K562 (cell line): ENCODE measurements at regions not wholly inside any gene's neighbourhood (a gene's known extent, or its start where the extent isn't known, plus 50 kb on each side); places are given as distances from the start of the nearest gene placed in this dataset.

Experiments
- ATAC-seq: fragments of 200-7000 bp; cut with Tn5 transposase; 3 replicates; pipeline ENCODE4 v1.9.1; 2020; ENCODE audit warnings: moderate library complexity
- BruUV-seq: library from RNA; stranded (reverse); fragments of 400-500 nt; replicated peaks from 2 replicates; lab custom pipeline; 2021; lab: Mats Ljungman, UMichigan
- CTCF ChIA-PET: fragments of 300-600 bp; formaldehyde crosslinking; extraction: SDS; loops from one replicate; lab custom pipeline; 2021; ENCODE audit warnings: low intra/inter-chr PET ratio; lab: Yijun Ruan, JAX
- POLR2A ChIA-PET: fragments of 300-600, 350-650 bp; sonication (Branson Sonifier 250); formaldehyde crosslinking; extraction: SDS; loops from one replicate; lab custom pipeline; 2021; ENCODE audit warnings: antibody characterized with exemption, inconsistent platforms; lab: Yijun Ruan, JAX
- DNase-seq, 4 experiments: peaks; one replicate each; pipeline versions ENCODE4 v3.0.0 to v3.0.0-alpha.2; 2011 to 2018; ENCODE audit warnings: low spot score in 3 of 4, mixed read lengths in 3 of 4; ENCODE audit errors: extremely low read depth in 1 of 4
- FAIRE-seq: peaks from 2 replicates; lab custom pipeline; 2011; peaks lifted over from hg19 to GRCh38; lab: Jason Lieb, UNC
- H2AFZ ChIP-seq: 2 replicates; pipeline ENCODE4 v1.6.0; 2011; ENCODE audit warnings: low read depth, low read length, control low read depth, inconsistent platforms
- H3K27ac ChIP-seq: fragments of 200-600 bp; 3 replicates; pipeline ENCODE4 v1.8.0; 2011; ENCODE audit warnings: low read depth, mild to moderate bottlenecking, control low read depth, inconsistent platforms, low read length, moderate library complexity, mixed read lengths; ENCODE audit errors: extremely low read depth
- H3K27me3 ChIP-seq, 2 experiments: fragments of 300-600 bp in 1 of 2; 2 replicates in 1 of 2; 3 replicates in 1 of 2; pipeline versions ENCODE4 v1.6.0 to v1.8.0; 2011; ENCODE audit warnings: inconsistent platforms in 2 of 2, low read length in 2 of 2, mild to moderate bottlenecking in 1 of 2, mixed read lengths in 1 of 2, moderate library complexity in 1 of 2; ENCODE audit not compliant: control insufficient read depth in 2 of 2, insufficient read depth in 2 of 2
- H3K36me3 ChIP-seq: fragments of 300-600 bp; 3 replicates; pipeline ENCODE4 v1.8.0; 2011; ENCODE audit warnings: mild to moderate bottlenecking, low read length, inconsistent platforms; ENCODE audit not compliant: control insufficient read depth, insufficient read depth
- H3K4me1 ChIP-seq, 2 experiments: fragments of 200-600 bp in 1 of 2; replicated peaks in 1 of 2; 2 replicates in 1 of 2; 3 replicates in 1 of 2; pipeline versions ENCODE4 v1.5.1 to v1.8.0; 2011; ENCODE audit warnings: inconsistent platforms in 2 of 2, low read length in 2 of 2, mild to moderate bottlenecking in 1 of 2, mixed read lengths in 1 of 2, moderate library complexity in 1 of 2; ENCODE audit not compliant: control insufficient read depth in 2 of 2, insufficient read depth in 2 of 2
- H3K4me2 ChIP-seq: 2 replicates; pipeline ENCODE4 v1.6.1; 2011; ENCODE audit warnings: low read length, control low read depth, inconsistent platforms, mixed read lengths; ENCODE audit not compliant: insufficient read depth
- H3K4me3 ChIP-seq: fragments of 200-600 bp; sonication (generic), shearing (Covaris generic); 2 replicates; pipeline ENCODE4 v1.5.1; 2016; ENCODE audit warnings: control low read depth, inconsistent platforms
- H3K79me2 ChIP-seq: fragments of 200-600 bp; 3 replicates; pipeline ENCODE4 v1.8.0; 2011; ENCODE audit warnings: low read length, inconsistent platforms; ENCODE audit not compliant: control insufficient read depth, insufficient read depth
- H3K9ac ChIP-seq, 2 experiments: 2 replicates each; pipeline versions ENCODE4 v1.6.0 to v1.6.1; 2011; ENCODE audit warnings: low read depth in 2 of 2, low read length in 2 of 2, control low read depth in 1 of 2, inconsistent platforms in 1 of 2, mild to moderate bottlenecking in 1 of 2, mixed read lengths in 1 of 2; ENCODE audit not compliant: insufficient read depth in 1 of 2
- H3K9me1 ChIP-seq: one replicate; pipeline ENCODE4 v1.6.0; 2011; ENCODE audit warnings: inconsistent platforms, mild to moderate bottlenecking, low read length, moderate library complexity; ENCODE audit not compliant: control insufficient read depth, insufficient read depth
- H3K9me3 ChIP-seq: replicated peaks from 2 replicates; pipeline ENCODE4 v1.5.1; 2011; ENCODE audit warnings: low read depth, low read length, inconsistent platforms; ENCODE audit not compliant: control insufficient read depth, insufficient read depth
- H4K20me1 ChIP-seq: replicated peaks from 2 replicates; pipeline ENCODE4 v1.6.1; 2011; ENCODE audit warnings: low read length, inconsistent platforms, mixed read lengths; ENCODE audit not compliant: control insufficient read depth, insufficient read depth
- BRD4 ChIP-seq: fragments of 200-600 bp; sonication (generic); IDR thresholded peaks from 2 replicates; pipeline ENCODE4 v1.6.1; 2017; ENCODE audit warnings: inconsistent platforms
- GABPA ChIP-seq: fragments of 200-800 bp; sonication (Bioruptor generic); conservative IDR thresholded peaks from 2 replicates; pipeline ENCODE4 v1.6.1; 2016; ENCODE audit warnings: low read depth, missing genetic modification characterization, missing compliant biosample characterization
- NFATC3 ChIP-seq: fragments of 450-650 bp; IDR thresholded peaks from 2 replicates; pipeline ENCODE4 v1.6.1; 2017; ENCODE audit warnings: mild to moderate bottlenecking
- NONO ChIP-seq, 2 experiments: fragments of 200-400 bp in 1 of 2; fragments of 450-650 bp in 1 of 2; formaldehyde crosslinking in 1 of 2; IDR thresholded peaks; 2 replicates each; pipeline ENCODE4 v1.6.1; 2017; ENCODE audit warnings: low read depth in 2 of 2, mild to moderate bottlenecking in 2 of 2, moderate library complexity in 2 of 2, low read length in 1 of 2
- POLR2AphosphoS2 ChIP-seq: IDR thresholded peaks from 2 replicates; pipeline ENCODE4 v1.6.1; 2012; ENCODE audit warnings: low read length, improper control_type of control experiment
- POU5F1 ChIP-seq: fragments of 150-350 bp; IDR thresholded peaks from 2 replicates; pipeline ENCODE4 v1.6.1; 2014; ENCODE audit warnings: borderline replicate concordance, low read length, low read depth, mild to moderate bottlenecking; ENCODE audit not compliant: partially characterized antibody
- RBM25 ChIP-seq: fragments of 200-400 bp; formaldehyde crosslinking; IDR thresholded peaks from 2 replicates; pipeline ENCODE4 v1.6.1; 2018; ENCODE audit warnings: low read length, low read depth, moderate library complexity; ENCODE audit not compliant: severe bottlenecking
- SPI1 ChIP-seq: IDR thresholded peaks from 2 replicates; pipeline ENCODE4 v1.6.1; 2011; ENCODE audit warnings: low read depth, low read length, control low read depth, borderline replicate concordance
- SRSF1 ChIP-seq: fragments of 200-400 bp; formaldehyde crosslinking; IDR thresholded peaks from 2 replicates; pipeline ENCODE4 v1.6.1; 2017; ENCODE audit warnings: mild to moderate bottlenecking, low read depth, low read length, moderate library complexity
- STAT5A ChIP-seq: IDR thresholded peaks from 2 replicates; pipeline ENCODE4 v1.6.1; 2012; ENCODE audit warnings: low read length, inconsistent platforms, borderline replicate concordance
- ZNF146 ChIP-seq: IDR thresholded peaks from one replicate; pipeline ENCODE4 v1.6.1; 2018; ENCODE audit warnings: missing compliant biosample characterization; ENCODE audit not compliant: unreplicated experiment
- WGBS: fragments of 100-300 bp; shearing (Covaris generic); methylation state at CpG from one replicate; pipeline ENCODE4 v1.1.6; 2016; ENCODE audit warnings: low coverage, mixed read lengths; ENCODE audit not compliant: insufficient coverage; ENCODE audit errors: missing lambda C conversion rate; 5-methylcytosine and 5-hydroxymethylcytosine counted together
- in situ Hi-C: fragments of 300-500 bp; cut with MboI; formaldehyde crosslinking; loops from 4 replicates; pipeline ENCODE4 v1.15.0; 2018; ENCODE audit warnings: inconsistent platforms, mixed read lengths
- intact Hi-C: fragments of 100-400 bp; cut with micrococcal nuclease; formaldehyde crosslinking; loops from 2 replicates; pipeline ENCODE4 v1.14.2; 2022
- TF ChIP-seq, protein P1 (sequence below): fragments of 250-450 bp; sonication (Bioruptor Pico); IDR thresholded peaks from 2 replicates; pipeline ENCODE4 v1.5.0; 2021
- TF ChIP-seq, protein P2 (sequence below): sonication (generic); formaldehyde crosslinking; IDR thresholded peaks from 2 replicates; pipeline ENCODE4 v1.9.0; 2022; ENCODE audit warnings: mild to moderate bottlenecking, missing genetic modification reagents
- TF ChIP-seq, protein P3 (sequence below): IDR thresholded peaks from 3 replicates; pipeline ENCODE4 v1.6.1; 2011; ENCODE audit warnings: borderline replicate concordance, mild to moderate bottlenecking; ENCODE audit not compliant: insufficient read length, insufficient read depth

DNA sequence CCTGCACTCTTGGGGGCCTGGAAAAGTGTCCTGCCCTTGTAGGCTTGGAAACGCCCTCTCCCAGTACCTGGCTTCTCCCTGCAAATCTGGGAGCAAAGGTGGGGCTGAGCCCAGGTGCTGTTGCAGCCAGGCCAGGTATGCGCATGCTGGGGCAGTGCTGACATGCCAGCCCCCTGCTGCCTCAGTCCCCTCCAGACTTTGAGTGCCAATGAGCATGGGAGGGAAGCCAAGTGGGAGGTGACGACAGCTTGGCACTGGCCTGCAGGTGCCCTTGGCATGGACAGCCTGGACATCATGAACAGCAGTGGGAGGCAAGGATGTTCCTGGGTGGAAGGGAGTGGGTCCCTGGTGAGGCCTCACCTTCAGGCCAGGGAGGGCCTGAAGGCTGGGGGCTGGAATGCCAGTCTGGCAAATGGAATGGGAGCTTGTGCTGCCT lies 1494.4 kb upstream of the NUDT12 start:
- no TSS peak for BruUV-seq
- in situ Hi-C loops: no loop called here

More for the DNA sequence above, 1494.4 kb upstream of the NUDT12 start:
- Histone ChIP-seq H4K20me1 (no peaks in the 10 kb centered on the region), H3K4me2 (no peak overlapping the region), H3K9me3 (peaks cover 12% of the 10 kb centered on the region), H2AFZ (no peak overlapping the region), H3K4me3 (no peak overlapping the region), H3K27me3 (no peaks in the 10 kb centered on the region), H3K4me1 (no peaks in the 10 kb centered on the region), H3K9ac (no peak overlapping the region), H3K9me1 (no peaks in the 10 kb centered on the region), H3K27ac (no peak overlapping the region), H3K36me3 (no peaks in the 10 kb centered on the region), H3K79me2 (no peaks in the 10 kb centered on the region)
- no peak for FAIRE-seq
- ATAC-seq: no peak
- WGBS: 46% methylated on average over 2 of the region's 3 CpGs
- no peak for TF ChIP-seq GABPA (tag)
- TF ChIP-seq STAT5A: no peak
- TF ChIP-seq, protein P1, sequence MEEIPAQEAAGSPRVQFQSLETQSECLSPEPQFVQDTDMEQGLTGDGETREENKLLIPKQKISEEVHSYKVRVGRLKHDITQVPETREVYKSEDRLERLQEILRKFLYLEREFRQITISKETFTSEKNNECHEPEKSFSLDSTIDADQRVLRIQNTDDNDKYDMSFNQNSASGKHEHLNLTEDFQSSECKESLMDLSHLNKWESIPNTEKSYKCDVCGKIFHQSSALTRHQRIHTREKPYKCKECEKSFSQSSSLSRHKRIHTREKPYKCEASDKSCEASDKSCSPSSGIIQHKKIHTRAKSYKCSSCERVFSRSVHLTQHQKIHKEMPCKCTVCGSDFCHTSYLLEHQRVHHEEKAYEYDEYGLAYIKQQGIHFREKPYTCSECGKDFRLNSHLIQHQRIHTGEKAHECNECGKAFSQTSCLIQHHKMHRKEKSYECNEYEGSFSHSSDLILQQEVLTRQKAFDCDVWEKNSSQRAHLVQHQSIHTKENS (CRISPR knock-in tag): no peak
- TF ChIP-seq POU5F1: no peak
- TF ChIP-seq RBM25: no peak
- no peak for TF ChIP-seq ZNF146 (CRISPR knock-in tag)
- TF ChIP-seq, protein P2, sequence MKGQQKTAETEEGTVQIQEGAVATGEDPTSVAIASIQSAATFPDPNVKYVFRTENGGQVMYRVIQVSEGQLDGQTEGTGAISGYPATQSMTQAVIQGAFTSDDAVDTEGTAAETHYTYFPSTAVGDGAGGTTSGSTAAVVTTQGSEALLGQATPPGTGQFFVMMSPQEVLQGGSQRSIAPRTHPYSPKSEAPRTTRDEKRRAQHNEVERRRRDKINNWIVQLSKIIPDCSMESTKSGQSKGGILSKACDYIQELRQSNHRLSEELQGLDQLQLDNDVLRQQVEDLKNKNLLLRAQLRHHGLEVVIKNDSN (CRISPR knock-in tag): no peak
- TF ChIP-seq NONO (IDR thresholded peaks at IDR 0.05; ENCODE audit: low read depth in 2 of 2, low read length in 1 of 2): no peak
- no peak for TF ChIP-seq NFATC3
- no peak for TF ChIP-seq SPI1
- TF ChIP-seq BRD4: no peak
- no peak for TF ChIP-seq SRSF1
- TF ChIP-seq POLR2AphosphoS2: no peak
- TF ChIP-seq, protein P3, sequence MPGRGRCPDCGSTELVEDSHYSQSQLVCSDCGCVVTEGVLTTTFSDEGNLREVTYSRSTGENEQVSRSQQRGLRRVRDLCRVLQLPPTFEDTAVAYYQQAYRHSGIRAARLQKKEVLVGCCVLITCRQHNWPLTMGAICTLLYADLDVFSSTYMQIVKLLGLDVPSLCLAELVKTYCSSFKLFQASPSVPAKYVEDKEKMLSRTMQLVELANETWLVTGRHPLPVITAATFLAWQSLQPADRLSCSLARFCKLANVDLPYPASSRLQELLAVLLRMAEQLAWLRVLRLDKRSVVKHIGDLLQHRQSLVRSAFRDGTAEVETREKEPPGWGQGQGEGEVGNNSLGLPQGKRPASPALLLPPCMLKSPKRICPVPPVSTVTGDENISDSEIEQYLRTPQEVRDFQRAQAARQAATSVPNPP: no peak
- ChIA-PET POLR2A (interaction anchor here (0.7 kb wide), 1 partner anchor 110 kb away, joined by 4 read pairs; no protein-coding TSS in a partner anchor), CTCF (no interaction called here)
- intact Hi-C loops: no loop called here
- DNase-seq: no peak
